GM13976 (cell line): ENCODE measurements at regions not wholly inside any gene's neighbourhood (a gene's known extent, or its start where the extent isn't known, plus 50 kb on each side); places are given as distances from the start of the nearest gene placed in this dataset.

Source experiments
- DNase-seq: peaks from one replicate; pipeline ENCODE4 v3.0.0; 2012; ENCODE audit warnings: low spot score
- CTCF ChIP-seq: IDR thresholded peaks from 2 replicates; pipeline ENCODE4 v1.5.1; 2012; ENCODE audit warnings: borderline replicate concordance, mild to moderate bottlenecking; ENCODE audit not compliant: insufficient read depth; ENCODE audit errors: extremely low read depth, missing control alignments, control extremely low read depth
- in situ Hi-C: fragments of 300-500 bp; cut with MboI; formaldehyde crosslinking; loops from one replicate; pipeline ENCODE4 v1.12.0; 2022; ENCODE audit warnings: low sequenced_read_pairs, mixed read lengths, inconsistent platforms; ENCODE audit not compliant: unreplicated experiment

DNA sequence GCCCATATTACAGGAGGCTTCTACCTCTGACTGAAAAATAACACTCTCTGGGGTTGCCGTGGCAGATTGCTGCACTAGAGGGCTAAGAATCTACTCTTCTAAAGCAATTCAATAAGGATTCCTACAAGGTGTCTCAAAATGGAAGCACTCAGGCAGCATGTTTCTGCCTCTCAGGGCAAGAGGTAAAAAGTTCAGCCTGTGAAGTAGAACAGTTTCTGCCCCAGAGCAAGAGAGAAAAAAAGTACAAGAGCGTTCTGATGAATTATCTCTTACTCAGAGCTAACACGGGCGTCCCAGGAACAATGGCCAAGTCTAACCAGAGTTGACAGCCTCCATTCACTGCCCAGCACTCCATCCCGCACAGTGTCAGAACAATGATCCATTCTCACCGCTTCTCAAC is 71.3 kb upstream of the TES start:
- no peak for TF ChIP-seq CTCF
- DNase-seq: no peak
- in situ Hi-C loops: loop anchor here (25.0 kb wide), 1 partner anchor 98 kb away; no protein-coding TSS in a partner anchor

DNA sequence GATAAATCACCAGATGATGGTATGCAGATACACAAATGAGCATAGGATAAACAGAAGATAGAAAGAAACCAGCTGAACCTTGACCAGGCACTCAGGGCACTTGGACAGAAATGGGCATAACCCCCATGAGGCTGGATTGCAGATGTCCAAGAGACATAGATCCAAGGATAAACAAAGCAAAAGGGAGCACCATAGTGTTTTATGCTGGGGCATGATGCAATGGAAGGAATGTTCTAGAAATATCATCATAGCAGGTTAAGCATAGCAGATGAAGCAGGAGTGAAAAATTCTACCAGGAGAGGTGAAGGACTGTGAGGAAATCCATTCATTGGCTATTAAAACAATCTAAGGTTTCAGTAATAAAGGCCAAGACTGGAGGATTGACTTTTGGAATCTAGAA is 70.5 kb upstream of the TES start:
- in situ Hi-C loops: loop anchor here (25.0 kb wide), 1 partner anchor 97 kb away; no protein-coding TSS in a partner anchor
- no peak for DNase-seq
- TF ChIP-seq CTCF: no peak

- no peak for DNase-seq
- no peak for TF ChIP-seq CTCF
- in situ Hi-C loops: loop anchor here (25.0 kb wide), 1 partner anchor 95 kb away; no protein-coding TSS in a partner anchor
Observed at GRCh38 chr7:116142374-116142773, 68.0 kb upstream of the TES start.

- in situ Hi-C loops: loop anchor here (25.0 kb wide), 1 partner anchor 94 kb away; no protein-coding TSS in a partner anchor
- DNase-seq: no peak
- no peak for TF ChIP-seq CTCF
Observed at GRCh38 chr7:116142850-116143249, 67.5 kb upstream of the TES start.

GRCh38 chr7:116145245-116145852 is 65.0 kb upstream of the TES start:
- TF ChIP-seq CTCF: no peak
- DNase-seq: no peak
- in situ Hi-C loops: loop anchor here (25.0 kb wide), 1 partner anchor 92 kb away; no protein-coding TSS in a partner anchor

GRCh38 chr7:116148108-116148507 is 62.2 kb upstream of the TES start:
- DNase-seq: no peak
- TF ChIP-seq CTCF: no peak
- in situ Hi-C loops: loop anchor here (25.0 kb wide), 1 partner anchor 89 kb away; no protein-coding TSS in a partner anchor
